HEK293 (cell line): ENCODE measurements at regions not wholly inside any gene's neighbourhood (a gene's known extent, or its start where the extent isn't known, plus 50 kb on each side); places are given as distances from the start of the nearest gene placed in this dataset.

Experiments used
- CTCF ChIA-PET: fragments of 350-600 bp; formaldehyde crosslinking; extraction: SDS; loops from one replicate; lab custom pipeline; 2021; ENCODE audit warnings: antibody characterized with exemption; lab: Yijun Ruan, JAX
- POLR2A ChIA-PET: fragments of 300-600 bp; formaldehyde crosslinking; extraction: SDS; loops from one replicate; lab custom pipeline; 2020; ENCODE audit warnings: antibody characterized with exemption, inconsistent platforms; lab: Yijun Ruan, JAX
- H3K27ac ChIP-seq: fragments of 200-500 bp; sonication (Bioruptor generic); 2 replicates; pipeline ENCODE4 v1.5.1; 2014; ENCODE audit warnings: low read depth, low read length, control low read depth, inconsistent platforms; ENCODE audit errors: extremely low read depth
- H3K36me3 ChIP-seq, 2 experiments: fragments of 200-500 bp in 1 of 2; sonication (Bioruptor generic) in 1 of 2; 1 replicate in 1 of 2; 2 replicates in 1 of 2; pipeline ENCODE4 v1.5.1; 2014 to 2017; ENCODE audit warnings: inconsistent platforms in 2 of 2, low read length in 2 of 2; ENCODE audit not compliant: control insufficient read depth in 2 of 2, insufficient read depth in 1 of 2
- H3K4me1 ChIP-seq: fragments of 200-500 bp; sonication (Bioruptor generic); 2 replicates; pipeline ENCODE4 v1.5.1; 2014; ENCODE audit warnings: mild to moderate bottlenecking, low read length, inconsistent platforms; ENCODE audit not compliant: control insufficient read depth, insufficient read depth
- H3K4me3 ChIP-seq: 2 replicates; pipeline ENCODE4 v1.5.1; 2011; ENCODE audit warnings: low read depth, mild to moderate bottlenecking, control low read depth, low read length, moderate library complexity
- H3K9me3 ChIP-seq: fragments of 200-500 bp; sonication (Bioruptor generic); 2 replicates; pipeline ENCODE4 v1.5.1; 2014; ENCODE audit warnings: low read depth, low read length, inconsistent platforms; ENCODE audit not compliant: control insufficient read depth, insufficient read depth
- BCL11A ChIP-seq: fragments of 450-650 bp; formaldehyde crosslinking; IDR thresholded peaks from 2 replicates; pipeline ENCODE4 v1.5.1; 2016; ENCODE audit warnings: low read depth, missing biosample characterization, missing genetic modification characterization
- EGR2 ChIP-seq: fragments of 450-650 bp; formaldehyde crosslinking; IDR thresholded peaks from 2 replicates; pipeline ENCODE4 v1.5.1; 2016; ENCODE audit warnings: low read depth, missing biosample characterization, missing genetic modification characterization
- GLI2 ChIP-seq: fragments of 450-650 bp; formaldehyde crosslinking; IDR thresholded peaks from 2 replicates; pipeline ENCODE4; 2017; ENCODE audit warnings: missing biosample characterization, missing genetic modification characterization, low read depth, borderline replicate concordance
- GLI4 ChIP-seq: fragments of 450-650 bp; formaldehyde crosslinking; IDR thresholded peaks from 2 replicates; pipeline ENCODE4 v1.5.1; 2016; ENCODE audit warnings: missing biosample characterization, missing genetic modification characterization
- PRDM1 ChIP-seq: fragments of 450-650 bp; formaldehyde crosslinking; IDR thresholded peaks from 2 replicates; pipeline ENCODE4; 2016; ENCODE audit warnings: missing biosample characterization, missing genetic modification characterization
- PRDM4 ChIP-seq: fragments of 450-650 bp; formaldehyde crosslinking; IDR thresholded peaks from 2 replicates; pipeline ENCODE4 v1.5.1; 2017; ENCODE audit warnings: missing biosample characterization, missing genetic modification characterization
- RBAK ChIP-seq: fragments of 450-650 bp; formaldehyde crosslinking; IDR thresholded peaks from 2 replicates; pipeline ENCODE4 v1.5.1; 2016; ENCODE audit warnings: missing biosample characterization, missing genetic modification characterization
- REPIN1 ChIP-seq: fragments of 450-650 bp; formaldehyde crosslinking; IDR thresholded peaks from 2 replicates; pipeline ENCODE4 v1.5.1; 2017; ENCODE audit warnings: missing biosample characterization, missing genetic modification characterization, low read depth
- SP7 ChIP-seq: fragments of 450-650 bp; formaldehyde crosslinking; IDR thresholded peaks from 2 replicates; pipeline ENCODE4 v1.5.1; 2016; ENCODE audit warnings: missing biosample characterization, missing genetic modification characterization
- ZBTB26 ChIP-seq: fragments of 450-650 bp; formaldehyde crosslinking; optimal IDR thresholded peaks from 2 replicates; pipeline ENCODE3; 2016; ENCODE audit warnings: missing biosample characterization, mild to moderate bottlenecking, missing genetic modification characterization
- ZBTB49 ChIP-seq: fragments of 450-650 bp; formaldehyde crosslinking; IDR thresholded peaks from 2 replicates; pipeline ENCODE4 v1.5.1; 2016; ENCODE audit warnings: missing biosample characterization, missing genetic modification characterization, low read depth
- ZBTB8A ChIP-seq: fragments of 450-650 bp; formaldehyde crosslinking; IDR thresholded peaks from 2 replicates; pipeline ENCODE4 v1.5.1; 2016; ENCODE audit warnings: missing biosample characterization, missing genetic modification characterization
- ZFP41 ChIP-seq: fragments of 450-650 bp; formaldehyde crosslinking; IDR thresholded peaks from 2 replicates; pipeline ENCODE4 v1.5.1; 2016; ENCODE audit warnings: missing biosample characterization, missing genetic modification characterization, borderline replicate concordance
- ZNF114 ChIP-seq: fragments of 450-650 bp; formaldehyde crosslinking; IDR thresholded peaks from 2 replicates; pipeline ENCODE4 v1.5.0; 2017; ENCODE audit warnings: missing biosample characterization, missing genetic modification characterization
- ZNF169 ChIP-seq: fragments of 450-650 bp; formaldehyde crosslinking; IDR thresholded peaks from 2 replicates; pipeline ENCODE4 v1.5.1; 2016; ENCODE audit warnings: missing biosample characterization, missing genetic modification characterization
- ZNF211 ChIP-seq: fragments of 450-650 bp; formaldehyde crosslinking; IDR thresholded peaks from 2 replicates; pipeline ENCODE4 v1.5.1; 2016; ENCODE audit warnings: low read depth, missing biosample characterization, missing genetic modification characterization
- ZNF223 ChIP-seq: fragments of 450-650 bp; formaldehyde crosslinking; IDR thresholded peaks from 2 replicates; pipeline ENCODE4 v1.5.1; 2016; ENCODE audit warnings: missing biosample characterization, missing genetic modification characterization
- ZNF302 ChIP-seq: fragments of 450-650 bp; formaldehyde crosslinking; IDR thresholded peaks from 2 replicates; pipeline ENCODE4 v1.5.1; 2016; ENCODE audit warnings: missing biosample characterization, missing genetic modification characterization, low read depth
- ZNF354C ChIP-seq: fragments of 450-650 bp; formaldehyde crosslinking; IDR thresholded peaks from 2 replicates; pipeline ENCODE4 v1.5.1; 2016; ENCODE audit warnings: missing biosample characterization, missing genetic modification characterization, low read depth, borderline replicate concordance
- ZNF529 ChIP-seq: fragments of 450-650 bp; formaldehyde crosslinking; IDR thresholded peaks from 2 replicates; pipeline ENCODE4 v1.5.1; 2017; ENCODE audit warnings: missing genetic modification characterization, missing biosample characterization; ENCODE audit not compliant: insufficient replicate concordance
- ZNF555 ChIP-seq: fragments of 450-650 bp; formaldehyde crosslinking; conservative IDR thresholded peaks from 2 replicates; pipeline ENCODE4 v1.5.1; 2017; ENCODE audit warnings: missing biosample characterization, mild to moderate bottlenecking, missing genetic modification characterization, inconsistent platforms
- ZNF658 ChIP-seq: fragments of 450-650 bp; formaldehyde crosslinking; IDR thresholded peaks from 2 replicates; pipeline ENCODE4; 2016; ENCODE audit warnings: missing biosample characterization, missing genetic modification characterization
- ZNF677 ChIP-seq: fragments of 450-650 bp; IDR thresholded peaks from 2 replicates; pipeline ENCODE4 v1.5.0; 2018; ENCODE audit warnings: missing biosample characterization, mild to moderate bottlenecking, missing genetic modification characterization, moderate library complexity
- ZNF768 ChIP-seq: fragments of 450-650 bp; formaldehyde crosslinking; IDR thresholded peaks from 2 replicates; pipeline ENCODE4 v1.5.1; 2018; ENCODE audit warnings: missing biosample characterization, mild to moderate bottlenecking, missing genetic modification characterization
- ZSCAN18 ChIP-seq: fragments of 450-650 bp; formaldehyde crosslinking; IDR thresholded peaks from 2 replicates; pipeline ENCODE4 v1.5.1; 2016; ENCODE audit warnings: missing biosample characterization, missing genetic modification characterization
- ZSCAN23 ChIP-seq: fragments of 450-650 bp; formaldehyde crosslinking; IDR thresholded peaks from 2 replicates; pipeline ENCODE4 v1.5.1; 2016; ENCODE audit warnings: missing biosample characterization, missing genetic modification characterization

- TF ChIP-seq ZNF223 (tag by site-specific recombination) (no peak), ZNF169 (tag by site-specific recombination) (no peak), ZNF529 (tag by site-specific recombination) (no peak), ZNF555 (tag by site-specific recombination) (no peak)
Observed at GRCh38 chr5:84569307-84569706, 184.6 kb upstream of the EDIL3 start (continued).

- no peak for TF ChIP-seq GLI4 (tag by site-specific recombination)
- TF ChIP-seq REPIN1 (tag by site-specific recombination) = no peak
- no peak for TF ChIP-seq BCL11A (tag by site-specific recombination)
- no peak for TF ChIP-seq GLI2 (tag by site-specific recombination)
- TF ChIP-seq ZNF354C (tag by site-specific recombination) = no peak
- no peak for TF ChIP-seq ZBTB8A (tag by site-specific recombination)
- TF ChIP-seq ZNF677 = no peak
- no peak for TF ChIP-seq SP7 (tag by site-specific recombination)
- no peak for TF ChIP-seq ZNF114 (tag by site-specific recombination)
- TF ChIP-seq PRDM4 (tag by site-specific recombination) = no peak
- no peak for TF ChIP-seq ZNF529 (tag by site-specific recombination)
- no peak for TF ChIP-seq ZNF658
- TF ChIP-seq ZNF211 = no peak
- no peak for TF ChIP-seq ZBTB26 (tag by site-specific recombination)
- TF ChIP-seq RBAK (tag by site-specific recombination) = no peak
- TF ChIP-seq ZNF768 (tag by site-specific recombination) = no peak
- TF ChIP-seq, all 188 proteins: peak for 0
- Histone ChIP-seq H3K4me1 (no peaks in the 10 kb centered on the region), H3K4me3 (no peak overlapping the region), H3K27ac (no peak overlapping the region), H3K9me3 (no peaks in the 10 kb centered on the region), H3K36me3 (no peaks in the 10 kb centered on the region)
- ChIA-PET POLR2A (no interaction called here), CTCF (no interaction called here)
Observed at GRCh38 chr5:84568171-84568570, 183.5 kb upstream of the EDIL3 start.

- Histone ChIP-seq H3K27ac (no peak overlapping the region), H3K36me3 (no peaks in the 10 kb centered on the region), H3K9me3 (no peaks in the 10 kb centered on the region), H3K4me3 (no peak overlapping the region), H3K4me1 (no peaks in the 10 kb centered on the region)
- ChIA-PET CTCF (no interaction called here), POLR2A (no interaction called here)
- TF ChIP-seq ZNF768 (tag by site-specific recombination) = no peak
- TF ChIP-seq ZNF302 (tag by site-specific recombination) = no peak
- TF ChIP-seq ZSCAN18 (tag by site-specific recombination) = no peak
- TF ChIP-seq PRDM1 (tag by site-specific recombination) = no peak
- TF ChIP-seq ZSCAN23 (tag by site-specific recombination) = no peak
- no peak for TF ChIP-seq ZFP41 (tag by site-specific recombination)
- no peak for TF ChIP-seq ZNF555 (tag by site-specific recombination)
- no peak for TF ChIP-seq ZBTB49 (tag by site-specific recombination)
- no peak for TF ChIP-seq EGR2 (tag by site-specific recombination)
Observed at GRCh38 chr5:84565866-84566265, 181.2 kb upstream of the EDIL3 start.
